HCEC 1CT (cell line): ENCODE measurements at regions not wholly inside any gene's neighbourhood (a gene's known extent, or its start where the extent isn't known, plus 50 kb on each side); places are given as distances from the start of the nearest gene placed in this dataset.
"Not testable (repeated sequence)": the region's sequence is repeated elsewhere in the genome, so short reads cannot be mapped to it uniquely, and the experiment has no call there.

ENCODE experiments used
- DNase-seq: peaks from one replicate; pipeline ENCODE4 v3.0.0-alpha.2; 2017

GRCh38 chr20:40860487-40860902 lies 168.1 kb upstream of the TOP1 start:
- peak; percentile 75 for DNase-seq

DNA sequence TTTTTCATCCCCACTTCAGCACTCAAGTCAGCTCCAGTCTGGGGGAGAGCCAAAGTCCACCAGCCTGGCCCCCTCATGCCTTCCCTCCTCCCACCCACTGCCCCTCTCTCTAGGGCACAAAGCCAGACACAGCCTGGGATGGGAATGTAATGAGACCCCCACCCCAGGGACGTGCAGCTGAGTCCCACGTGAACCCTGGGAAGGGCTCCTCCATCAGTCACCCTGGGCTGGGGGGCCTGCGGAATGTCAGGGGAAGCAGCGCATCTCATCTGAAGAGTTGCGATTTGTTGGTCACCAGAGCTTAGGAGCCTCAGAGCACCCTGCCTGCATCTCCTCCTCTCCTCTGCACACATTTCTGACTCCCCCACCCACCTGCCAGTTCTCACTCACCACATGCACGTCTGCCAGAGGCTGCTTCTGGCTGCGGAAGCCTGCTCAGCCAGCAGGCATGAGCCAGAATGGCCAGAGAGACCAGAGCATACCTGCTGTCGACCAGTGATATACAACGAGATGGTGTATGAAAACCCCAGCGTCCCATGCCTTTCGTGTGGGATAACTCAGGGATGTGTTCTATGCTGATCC lies 167.1 kb upstream of the TOP1 start:
- no peak for DNase-seq

DNA sequence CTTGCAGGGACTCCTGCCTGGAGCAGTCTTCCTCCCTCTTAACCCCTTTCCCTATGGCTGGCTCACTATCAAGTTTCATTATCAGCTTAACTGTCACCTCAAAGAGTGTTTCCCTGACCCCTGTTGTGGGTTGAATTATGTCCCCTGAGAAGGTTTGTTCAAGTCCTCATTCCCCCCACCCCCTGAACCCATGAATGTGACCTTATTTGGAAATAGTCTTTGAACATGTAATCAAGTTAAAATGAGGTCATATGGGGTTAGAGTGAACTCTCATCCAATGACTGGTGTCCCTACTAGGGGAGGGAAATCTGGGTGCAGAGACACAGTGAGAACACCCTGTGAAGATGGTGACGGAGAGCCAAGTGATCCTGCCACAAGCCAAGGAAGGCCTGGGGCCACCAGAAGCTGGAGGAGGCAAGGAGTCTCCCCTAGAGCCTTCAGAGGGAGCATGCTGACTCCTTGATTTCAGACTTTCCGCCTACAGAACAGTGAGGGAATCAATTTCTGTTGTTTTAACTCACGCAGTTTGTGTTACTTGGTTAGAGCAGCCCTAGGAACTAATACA lies 165.2 kb upstream of the TOP1 start:
- no peak for DNase-seq

- DNase-seq: no peak
These were observed 164.2 kb upstream of the TOP1 start for GRCh38 chr20:40864470-40864869.

DNA sequence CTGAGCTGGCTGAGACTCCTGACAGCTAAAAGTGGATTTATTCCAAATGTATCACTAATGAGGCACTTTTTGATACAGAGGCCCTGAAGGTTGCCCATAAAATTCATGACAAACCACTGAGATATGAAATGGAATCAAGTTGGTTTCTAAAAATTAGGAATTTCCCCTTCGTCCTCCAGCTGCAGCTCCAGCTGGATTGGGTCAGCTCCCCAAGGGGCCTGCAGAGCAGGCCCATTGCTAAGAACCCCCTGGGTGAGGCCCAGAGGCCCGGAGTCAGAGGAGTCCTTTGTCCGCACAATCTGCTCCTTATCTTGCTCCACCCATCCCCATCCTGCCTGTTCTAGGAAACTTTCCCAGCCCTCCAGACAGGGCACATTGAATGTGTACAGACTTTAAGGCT lies 163.5 kb upstream of the TOP1 start:
- DNase-seq: no peak

DNA sequence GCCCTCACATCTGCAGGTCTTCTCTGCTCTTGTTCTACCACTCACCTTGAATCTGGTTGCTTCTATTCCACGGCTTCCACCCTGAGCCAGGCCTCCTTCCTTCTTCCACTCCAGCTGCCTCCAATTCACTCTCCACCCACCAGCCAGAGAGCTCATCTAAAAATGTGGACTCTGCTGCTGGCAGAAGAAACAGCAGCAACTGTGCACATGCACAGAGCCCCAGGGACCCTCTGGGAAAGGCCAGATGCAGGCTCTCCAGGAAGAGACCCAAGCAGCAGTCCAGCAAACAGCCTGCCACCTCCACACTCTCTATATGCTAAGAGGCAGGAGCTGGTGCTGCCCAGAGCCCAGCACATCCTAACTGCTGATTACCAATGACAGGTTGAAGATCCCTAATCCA lies 162.6 kb upstream of the TOP1 start:
- DNase-seq: no peak

GRCh38 chr20:40868551-40869217 lies 159.9 kb upstream of the TOP1 start:
- DNase-seq: peak; percentile 70

- DNase-seq: no peak
These were observed 159.1 kb upstream of the TOP1 start for GRCh38 chr20:40869218-40870147.

GRCh38 chr20:40875116-40876085 lies 153.2 kb upstream of the TOP1 start:
- DNase-seq: no peak

DNA sequence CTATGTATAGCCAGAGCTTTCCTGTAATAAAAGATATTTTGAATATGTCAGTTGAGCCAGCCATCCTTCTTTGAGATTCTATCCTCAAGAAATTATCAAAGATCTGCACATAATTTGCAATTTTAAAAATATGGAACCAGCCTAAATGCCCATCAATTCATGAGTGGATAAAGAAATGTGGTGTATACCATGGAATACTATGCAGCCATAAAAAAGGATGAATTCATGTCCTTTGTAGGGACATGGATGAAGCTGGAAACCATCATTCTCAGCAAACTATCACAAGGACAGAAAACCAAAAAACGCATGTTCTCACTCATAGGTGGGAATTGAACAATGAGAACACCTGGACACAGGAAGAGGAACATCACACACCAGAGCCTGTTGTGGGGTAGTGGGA lies 150.5 kb upstream of the TOP1 start:
- not testable (repeated sequence) for DNase-seq

DNA sequence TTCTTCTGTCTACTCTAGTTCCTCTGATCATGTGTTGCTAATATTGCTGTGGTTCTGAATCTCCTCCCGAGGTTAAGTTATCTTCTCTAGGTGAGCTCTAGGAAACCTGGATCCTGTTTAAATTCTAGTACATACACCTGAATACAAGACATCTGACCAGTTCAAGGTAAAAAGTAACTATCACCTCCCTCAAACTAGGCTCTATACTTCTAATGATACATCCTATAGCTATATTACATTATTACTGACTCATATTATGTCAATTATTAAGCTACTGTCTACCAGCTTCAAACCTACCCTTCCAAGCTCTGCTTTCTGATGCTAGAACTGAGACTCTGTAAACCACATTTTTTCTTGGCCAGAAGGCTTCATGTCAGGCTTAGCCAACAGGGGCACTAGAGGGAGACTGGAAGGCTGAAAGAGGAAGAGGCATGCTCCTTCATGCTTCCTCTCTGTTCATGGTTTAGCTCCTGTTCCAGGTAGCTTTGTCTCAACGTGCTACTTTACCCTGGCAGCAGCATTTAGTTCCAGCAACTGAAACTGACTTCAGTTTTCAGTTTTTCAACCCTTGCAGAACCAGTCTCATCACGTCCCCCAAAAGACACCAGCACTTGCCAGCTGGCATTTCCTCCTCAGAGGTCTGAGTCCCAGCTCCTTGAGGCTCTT lies 148.4 kb upstream of the TOP1 start:
- no peak for DNase-seq

DNA sequence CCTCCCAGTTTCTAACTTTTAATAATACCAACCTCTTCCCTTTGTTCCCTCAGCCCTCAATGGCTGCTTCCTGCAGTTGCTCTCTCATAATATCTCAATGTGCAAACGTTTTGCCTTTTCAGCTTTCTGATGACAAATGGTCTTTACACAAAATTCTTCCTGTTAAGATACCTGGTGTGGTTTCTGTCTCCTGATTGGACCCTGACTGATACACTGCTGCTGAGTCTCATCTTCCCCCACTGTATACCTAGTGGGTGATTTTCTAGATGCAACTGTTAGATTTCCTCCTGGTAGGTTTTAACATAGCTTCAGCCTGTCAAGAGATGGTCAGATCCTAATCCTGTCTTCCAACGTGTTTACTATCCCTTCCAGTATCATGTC lies 147.9 kb upstream of the TOP1 start:
- DNase-seq: no peak

DNA sequence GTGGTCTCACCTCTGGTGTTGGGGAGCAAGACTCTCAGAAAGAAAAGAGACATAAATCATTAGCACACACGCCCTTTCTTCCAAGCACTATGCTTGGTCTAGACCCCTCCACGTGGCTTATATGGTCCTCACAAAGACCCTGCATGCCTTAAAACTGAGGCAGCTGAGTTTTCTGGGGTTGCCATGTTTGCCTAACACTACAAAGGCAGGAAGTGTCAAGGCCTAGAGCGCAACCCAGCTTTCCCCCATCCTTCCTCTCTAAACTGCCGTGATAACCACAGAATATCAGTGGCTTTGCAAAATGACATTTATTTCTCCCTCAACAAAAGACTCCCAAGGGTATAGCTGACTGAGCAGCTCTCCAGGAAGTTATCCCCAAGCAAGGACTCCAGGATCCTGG lies 146.5 kb upstream of the TOP1 start:
- DNase-seq: no peak

GRCh38 chr20:40883097-40883496 lies 145.5 kb upstream of the TOP1 start:
- no peak for DNase-seq

GRCh38 chr20:40887105-40887504 lies 141.5 kb upstream of the TOP1 start:
- no peak for DNase-seq

DNA sequence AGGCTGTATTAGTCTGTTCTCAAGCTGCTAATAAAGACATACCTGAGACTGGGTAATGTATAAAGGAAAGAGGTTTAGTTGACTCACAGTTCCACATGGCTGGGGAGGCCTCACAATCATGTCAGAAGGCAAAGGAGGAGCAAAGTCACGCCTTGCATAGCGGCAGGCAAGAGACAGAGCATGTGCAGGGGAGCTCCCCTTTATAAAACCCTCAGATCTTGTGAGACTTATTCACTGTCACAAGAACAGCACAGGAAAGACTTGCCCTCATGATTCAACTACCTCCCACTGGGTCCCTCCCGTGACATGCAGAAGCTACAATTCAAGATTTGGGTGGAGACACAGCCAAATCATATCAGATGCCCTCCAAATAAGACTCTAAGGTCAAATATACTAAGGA lies 139.4 kb upstream of the TOP1 start:
- not testable (repeated sequence) for DNase-seq

DNA sequence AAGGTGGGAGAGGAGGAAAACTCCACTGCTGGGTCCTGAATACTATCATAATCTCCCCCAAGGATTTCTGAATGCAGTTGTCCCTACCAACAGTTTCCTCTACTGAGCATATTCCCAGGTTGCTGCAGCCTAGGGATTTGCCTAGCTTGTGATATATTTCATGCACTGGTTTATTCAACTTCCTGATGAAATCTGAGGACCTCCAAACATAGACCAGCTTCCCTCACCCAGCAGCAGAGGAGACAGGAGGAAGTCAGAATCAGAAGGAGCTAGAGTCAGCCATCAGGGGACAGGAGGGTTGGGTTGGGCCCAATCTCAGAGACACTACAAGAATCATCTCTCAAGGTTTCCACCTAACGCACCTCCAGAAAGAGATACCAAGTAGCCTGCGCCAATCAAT lies 138.4 kb upstream of the TOP1 start:
- no peak for DNase-seq

- DNase-seq: no peak
These were observed 138.0 kb upstream of the TOP1 start for GRCh38 chr20:40890635-40891034.

DNA sequence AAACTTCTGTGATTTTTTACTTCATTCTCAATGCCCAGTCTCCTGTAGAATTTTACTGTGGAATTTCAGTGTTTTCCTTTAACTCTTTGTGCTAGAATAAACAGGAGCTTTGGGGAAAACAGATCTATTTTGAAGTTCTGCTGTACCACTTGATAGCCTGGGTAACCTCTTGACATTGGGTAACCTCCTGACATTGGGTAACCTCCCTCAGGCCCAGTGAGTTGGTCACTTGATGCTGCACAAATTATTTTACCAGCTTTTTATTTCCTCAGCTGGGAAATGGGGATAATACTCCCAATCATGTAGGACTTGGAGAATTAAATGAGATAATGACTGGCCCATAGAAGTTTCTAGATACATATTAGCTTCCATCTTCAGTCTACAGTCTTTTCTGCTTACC lies 137.3 kb upstream of the TOP1 start:
- DNase-seq: no peak

DNA sequence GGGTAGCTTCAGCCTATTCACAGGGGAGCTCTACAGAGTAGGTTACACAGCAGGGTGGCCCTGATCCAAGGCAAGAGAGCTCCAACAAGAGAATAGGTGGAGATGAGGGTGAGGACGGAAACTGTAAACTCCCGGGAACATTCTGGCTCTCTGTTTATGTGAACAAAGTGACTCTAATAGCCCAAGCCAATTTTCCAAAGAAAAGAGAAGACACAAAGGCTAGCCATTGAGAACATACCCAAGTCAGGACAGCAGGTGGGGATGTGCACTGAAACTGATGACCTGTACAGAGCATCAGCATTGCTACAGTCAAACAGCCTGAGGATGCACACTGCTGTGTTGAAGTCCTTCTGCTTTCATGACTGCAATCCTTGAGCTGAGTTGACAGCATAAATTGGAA lies 136.0 kb upstream of the TOP1 start:
- no peak for DNase-seq

GRCh38 chr20:40893610-40894236 lies 134.9 kb upstream of the TOP1 start:
- no peak for DNase-seq
